GM12872 (cell line): ENCODE measurements at regions not wholly inside any gene's neighbourhood (a gene's known extent, or its start where the extent isn't known, plus 50 kb on each side); places are given as distances from the start of the nearest gene placed in this dataset.

Experiments
- CTCF ChIP-seq: IDR thresholded peaks from 3 replicates; pipeline ENCODE4 v1.5.1; 2011; ENCODE audit warnings: low read depth, mild to moderate bottlenecking, low read length, moderate library complexity; ENCODE audit not compliant: insufficient read depth

- TF ChIP-seq CTCF: no peak
These were observed 287.1 kb upstream of the SPTLC3 start for GRCh38 chr20:12721636-12722035.

GRCh38 chr20:12722091-12722490 lies 286.7 kb upstream of the SPTLC3 start:
- TF ChIP-seq CTCF: no peak

GRCh38 chr20:12723811-12724210 lies 285.0 kb upstream of the SPTLC3 start:
- no peak for TF ChIP-seq CTCF

- no peak for TF ChIP-seq CTCF
These were observed 280.0 kb upstream of the SPTLC3 start for GRCh38 chr20:12728782-12729181.

- no peak for TF ChIP-seq CTCF
These were observed 279.4 kb upstream of the SPTLC3 start for GRCh38 chr20:12729326-12729725.

- no peak for TF ChIP-seq CTCF
These were observed 275.0 kb upstream of the SPTLC3 start for GRCh38 chr20:12733811-12734210.

- no peak for TF ChIP-seq CTCF
These were observed 271.3 kb upstream of the SPTLC3 start for GRCh38 chr20:12737497-12737896.

- no peak for TF ChIP-seq CTCF
These were observed 270.9 kb upstream of the SPTLC3 start for GRCh38 chr20:12737900-12738299.
